ENCODE measurements at regions not wholly inside any gene's neighbourhood (a gene's known extent, or its start where the extent isn't known, plus 50 kb on each side); places are given as distances from the start of the nearest gene placed in this dataset.

- no peak for TF ChIP-seq EZH2 (IDR thresholded peaks at IDR 0.05; ENCODE audit: insufficient read depth, poor library complexity, severe bottlenecking)
- TF ChIP-seq EZH2phosphoT487 (IDR thresholded peaks at IDR 0.05; ENCODE audit: insufficient read depth, low read depth), result no peak
Observed at GRCh38 chr18:33837191-33837590, 259.2 kb downstream of the ASXL3 start.
